Aorta (tissue), 5 donors: ENCODE measurements at regions not wholly inside any gene's neighbourhood (a gene's known extent, or its start where the extent isn't known, plus 50 kb on each side); places are given as distances from the start of the nearest gene placed in this dataset.

ENCODE experiments used
- ATAC-seq: fragments of 200-7000 bp; cut with Tn5 transposase; one replicate; pipeline ENCODE4 v1.9.1; 2022; ENCODE audit warnings: moderate library complexity; ENCODE audit not compliant: low FRiP score
- DNase-seq, 2 donors: peaks; one replicate each; pipeline ENCODE4 v3.0.0-alpha.2; 2020
- H3K27ac ChIP-seq, 2 donors: one replicate each; pipeline ENCODE4 v1.5.1; 2013; ENCODE audit warnings: low read length in 2 of 2, mild to moderate bottlenecking in 2 of 2, moderate library complexity in 2 of 2, control low read depth in 1 of 2, inconsistent platforms in 1 of 2, low read depth in 1 of 2
- H3K27me3 ChIP-seq, 2 donors: one replicate each; pipeline ENCODE4 v1.6.1; 2013; ENCODE audit warnings: control low read depth in 1 of 2, low read length in 1 of 2, mild to moderate bottlenecking in 1 of 2, moderate library complexity in 1 of 2; ENCODE audit not compliant: insufficient read depth in 2 of 2, control insufficient read depth in 1 of 2
- H3K36me3 ChIP-seq, 2 donors: one replicate each; pipeline ENCODE4 v1.6.1; 2013; ENCODE audit warnings: control low read depth in 1 of 2, low read length in 1 of 2, mild to moderate bottlenecking in 1 of 2; ENCODE audit not compliant: insufficient read depth in 2 of 2, control insufficient read depth in 1 of 2
- H3K4me1 ChIP-seq, 2 donors: one replicate each; pipeline ENCODE4 v1.6.1; 2013; ENCODE audit warnings: low read length in 2 of 2, control low read depth in 1 of 2, mild to moderate bottlenecking in 1 of 2, moderate library complexity in 1 of 2; ENCODE audit not compliant: insufficient read depth in 2 of 2, control insufficient read depth in 1 of 2
- H3K4me3 ChIP-seq, 2 donors: one replicate each; pipeline ENCODE4 v1.5.1; 2013; ENCODE audit warnings: low read length in 2 of 2, control low read depth in 1 of 2, mild to moderate bottlenecking in 1 of 2
- H3K9me3 ChIP-seq: one replicate; pipeline ENCODE4 v1.6.1; 2013; ENCODE audit warnings: mild to moderate bottlenecking, low read length; ENCODE audit not compliant: control insufficient read depth
- WGBS, 2 donors: extraction: QIAGEN DNeasy Blood & Tissue Kit; methylation state at CpG; one replicate each; pipeline ENCODE4 v1.1.7; 2013; 5-methylcytosine and 5-hydroxymethylcytosine counted together
- intact Hi-C, 2 donors: fragments of 100-400 bp; cut with DNase I; formaldehyde crosslinking; loops; one replicate each; pipeline versions ENCODE4 v1.14.2 to v1.15.0; 2022
- donor health status: healthy with polysubstance abuse.
- donor health status: Bipolar disorder and iron deficiency.
- donor health status: DM: no; HTN: no; CAD: no.
- donor health status: DM: no; HTN: no; CAD: no.
- donor health status: DM: yes; HTN: yes; CAD: no.

GRCh38 chr2:40043641-40044040, 264.6 kb upstream of the THUMPD2 start:
- H3K27me3 ChIP-seq: no peaks in the 10 kb centered on the region
- no peaks in the 10 kb centered on the region for H3K36me3 ChIP-seq
- WGBS, 2 donors: 94 to 98% methylated on average over 5 of the region's 5 CpGs
- no peaks in the 10 kb centered on the region for H3K9me3 ChIP-seq
- no peak for DNase-seq
- no peak overlapping the region for H3K27ac ChIP-seq
- intact Hi-C loops: no loop called here
- no peaks in the 10 kb centered on the region for H3K4me1 ChIP-seq
- no peak for ATAC-seq
- no peak overlapping the region for H3K4me3 ChIP-seq

GRCh38 chr2:40043191-40043590, 264.1 kb upstream of the THUMPD2 start:
- Histone ChIP-seq H3K27me3 (no peaks in the 10 kb centered on the region), H3K9me3 (no peaks in the 10 kb centered on the region), H3K4me1 (no peaks in the 10 kb centered on the region), H3K27ac (no peak overlapping the region), H3K36me3 (no peaks in the 10 kb centered on the region), H3K4me3 (no peak overlapping the region)
- ATAC-seq (no peak), DNase-seq (no peak)
- whole genome bisulfite sequencing, 2 donors: 91 to 92% methylated on average over 4 of the region's 4 CpGs
- intact Hi-C loops: no loop called here

- DNase-seq (no peak), ATAC-seq (no peak)
- Histone ChIP-seq H3K9me3 (no peaks in the 10 kb centered on the region), H3K27me3 (no peaks in the 10 kb centered on the region), H3K27ac (no peak overlapping the region), H3K4me3 (no peak overlapping the region), H3K36me3 (no peaks in the 10 kb centered on the region), H3K4me1 (no peaks in the 10 kb centered on the region)
- intact Hi-C loops: no loop called here
- WGBS, 2 donors: 62 to 72% methylated on average over 6 of the region's 6 CpGs
Observed at GRCh38 chr2:40041422-40042382, 262.6 kb upstream of the THUMPD2 start.

GRCh38 chr2:40039549-40039948, 260.5 kb upstream of the THUMPD2 start:
- ATAC-seq (no peak), DNase-seq (no peak)
- Histone ChIP-seq H3K27ac (no peak overlapping the region), H3K4me1 (no peaks in the 10 kb centered on the region), H3K27me3 (no peaks in the 10 kb centered on the region), H3K36me3 (no peaks in the 10 kb centered on the region), H3K4me3 (no peak overlapping the region), H3K9me3 (peaks cover 3% of the 10 kb centered on the region)
- intact Hi-C loops: no loop called here

GRCh38 chr2:40038646-40039045, 259.6 kb upstream of the THUMPD2 start:
- DNase-seq (no peak), ATAC-seq (no peak)
- no peaks in the 10 kb centered on the region for H3K27me3 ChIP-seq
- no peaks in the 10 kb centered on the region for H3K4me1 ChIP-seq
- intact Hi-C loops: no loop called here
- H3K4me3 ChIP-seq: no peak overlapping the region
- H3K9me3 ChIP-seq: peaks cover 3% of the 10 kb centered on the region
- H3K27ac ChIP-seq: no peak overlapping the region
- H3K36me3 ChIP-seq: no peaks in the 10 kb centered on the region
- 43 to 50% methylated on average over 4 of the region's 4 CpGs for WGBS, 2 donors

GRCh38 chr2:40037303-40037702, 258.2 kb upstream of the THUMPD2 start:
- WGBS, 2 donors: 76 to 77% methylated on average over 7 of the region's 7 CpGs
- Histone ChIP-seq H3K36me3 (no peaks in the 10 kb centered on the region), H3K4me1 (no peaks in the 10 kb centered on the region), H3K4me3 (no peak overlapping the region), H3K9me3 (peaks cover 3% of the 10 kb centered on the region), H3K27me3 (no peaks in the 10 kb centered on the region), H3K27ac (no peak overlapping the region)
- no peak for ATAC-seq
- DNase-seq: no peak
- intact Hi-C loops: no loop called here

- Histone ChIP-seq H3K27ac (no peak overlapping the region), H3K36me3 (no peaks in the 10 kb centered on the region), H3K4me3 (no peak overlapping the region), H3K4me1 (no peaks in the 10 kb centered on the region), H3K9me3 (peaks cover 3% of the 10 kb centered on the region), H3K27me3 (no peaks in the 10 kb centered on the region)
- intact Hi-C loops: no loop called here
- no peak for ATAC-seq
- DNase-seq: no peak
- 89% methylated on average over 2 of the region's 2 CpGs for WGBS, 2 donors
Observed at GRCh38 chr2:40036241-40036640, 257.2 kb upstream of the THUMPD2 start.

- H3K4me3 ChIP-seq: no peak overlapping the region
- no peaks in the 10 kb centered on the region for H3K27me3 ChIP-seq
- DNase-seq: no peak
- H3K27ac ChIP-seq: no peak overlapping the region
- H3K9me3 ChIP-seq: peaks cover 3% of the 10 kb centered on the region
- no peaks in the 10 kb centered on the region for H3K36me3 ChIP-seq
- no peaks in the 10 kb centered on the region for H3K4me1 ChIP-seq
- intact Hi-C loops: no loop called here
- no peak for ATAC-seq
Observed at GRCh38 chr2:40034801-40035200, 255.7 kb upstream of the THUMPD2 start.

- DNase-seq (no peak), ATAC-seq (no peak)
- no peaks in the 10 kb centered on the region for H3K4me1 ChIP-seq
- 83 to 85% methylated on average over 3 of the region's 3 CpGs for WGBS, 2 donors
- no peak overlapping the region for H3K27ac ChIP-seq
- no peaks in the 10 kb centered on the region for H3K27me3 ChIP-seq
- H3K36me3 ChIP-seq: no peaks in the 10 kb centered on the region
- H3K4me3 ChIP-seq: no peak overlapping the region
- H3K9me3 ChIP-seq: peaks cover 3% of the 10 kb centered on the region
- intact Hi-C loops: no loop called here
Observed at GRCh38 chr2:40034198-40034597, 255.1 kb upstream of the THUMPD2 start.
